Mesodermal cell (in vitro differentiated cells): ENCODE measurements at regions not wholly inside any gene's neighbourhood (a gene's known extent, or its start where the extent isn't known, plus 50 kb on each side); places are given as distances from the start of the nearest gene placed in this dataset.

Experiments
- H3K27ac ChIP-seq: 2 replicates; pipeline ENCODE4 v1.7.0; 2013; ENCODE audit warnings: mild to moderate bottlenecking, low read depth, low read length, moderate library complexity; ENCODE audit not compliant: severe bottlenecking
- H3K36me3 ChIP-seq: 2 replicates; pipeline ENCODE4 v1.7.1; 2013; ENCODE audit warnings: mild to moderate bottlenecking, low read length, moderate library complexity; ENCODE audit not compliant: control insufficient read depth, insufficient read depth
- H3K4me1 ChIP-seq: one replicate; pipeline ENCODE4 v1.7.1; 2013; ENCODE audit warnings: mild to moderate bottlenecking, low read length; ENCODE audit not compliant: insufficient read depth, control insufficient read depth, poor library complexity, severe bottlenecking
- H3K4me3 ChIP-seq: 2 replicates; pipeline ENCODE4 v1.7.0; 2013; ENCODE audit warnings: low read length, control low read depth, mild to moderate bottlenecking; ENCODE audit not compliant: insufficient read depth, poor library complexity, severe bottlenecking; ENCODE audit errors: extremely low read depth
- H3K9me3 ChIP-seq: 2 replicates; pipeline ENCODE4 v1.7.1; 2013; ENCODE audit warnings: mild to moderate bottlenecking, low read length, moderate library complexity; ENCODE audit not compliant: control insufficient read depth
- WGBS, 2 experiments: methylation state at CpG; one replicate each; pipeline ENCODE4 v1.1.5; 2013; ENCODE audit warnings: missing lambda C conversion rate in 2 of 2; ENCODE audit not compliant: insufficient coverage in 2 of 2; 5-methylcytosine and 5-hydroxymethylcytosine counted together

DNA sequence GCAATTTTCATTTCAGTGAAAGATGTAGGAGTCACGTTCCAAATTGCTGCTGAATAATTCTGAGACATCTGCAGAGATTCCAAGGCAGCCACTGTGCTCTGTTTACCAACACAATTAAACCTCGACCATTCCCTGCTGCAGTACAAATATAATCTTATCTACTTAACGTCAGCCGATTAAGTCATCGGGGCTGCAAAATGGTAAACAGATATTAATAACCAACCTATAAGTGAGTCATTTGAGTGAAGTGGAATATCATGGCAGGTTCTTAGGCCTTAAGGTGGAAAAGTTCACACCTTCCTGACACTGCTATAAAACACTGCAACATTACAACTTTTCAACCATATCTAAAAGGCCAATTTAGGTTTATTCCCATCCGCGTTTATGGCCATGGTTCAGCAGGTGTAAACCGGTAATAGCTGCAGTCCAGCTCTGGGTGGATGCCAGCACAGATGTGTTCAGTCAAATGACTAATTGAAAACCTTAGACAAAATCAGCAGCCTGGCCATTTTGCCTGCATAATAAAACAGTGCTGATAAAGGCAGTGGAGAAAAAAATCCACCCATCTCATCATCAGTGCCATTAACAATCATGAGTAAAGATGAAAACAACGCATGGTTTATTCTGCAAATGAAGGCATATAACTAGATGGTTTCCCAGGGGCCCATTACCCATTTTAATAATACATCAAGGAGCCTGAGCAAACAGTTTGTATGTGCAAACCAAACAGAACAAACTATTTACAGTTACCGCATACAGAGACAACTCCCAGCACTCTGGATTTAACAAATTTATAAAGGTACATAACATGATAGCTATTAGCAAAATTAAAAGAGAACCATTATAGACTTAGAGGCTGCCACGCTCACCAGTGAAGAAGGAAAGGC, 202.9 kb upstream of the IRX3 start:
- H3K27ac ChIP-seq, result no peak overlapping the region
- WGBS, 2 experiments, result 82 to 88% methylated on average over 5 of the region's 11 CpGs
- H3K36me3 ChIP-seq, result no peaks in the 10 kb centered on the region
- no peaks in the 10 kb centered on the region for H3K9me3 ChIP-seq
- no peaks in the 10 kb centered on the region for H3K4me1 ChIP-seq
- H3K4me3 ChIP-seq, result no peak overlapping the region

GRCh38 chr16:54488729-54489128, 202.1 kb upstream of the IRX3 start:
- H3K36me3 ChIP-seq, result no peaks in the 10 kb centered on the region
- H3K9me3 ChIP-seq, result no peaks in the 10 kb centered on the region
- H3K4me1 ChIP-seq, result no peaks in the 10 kb centered on the region
- no peak overlapping the region for H3K4me3 ChIP-seq
- 85 to 96% methylated on average over 2 to 3 of the region's 3 CpGs for WGBS, 2 experiments
- H3K27ac ChIP-seq, result no peak overlapping the region

DNA sequence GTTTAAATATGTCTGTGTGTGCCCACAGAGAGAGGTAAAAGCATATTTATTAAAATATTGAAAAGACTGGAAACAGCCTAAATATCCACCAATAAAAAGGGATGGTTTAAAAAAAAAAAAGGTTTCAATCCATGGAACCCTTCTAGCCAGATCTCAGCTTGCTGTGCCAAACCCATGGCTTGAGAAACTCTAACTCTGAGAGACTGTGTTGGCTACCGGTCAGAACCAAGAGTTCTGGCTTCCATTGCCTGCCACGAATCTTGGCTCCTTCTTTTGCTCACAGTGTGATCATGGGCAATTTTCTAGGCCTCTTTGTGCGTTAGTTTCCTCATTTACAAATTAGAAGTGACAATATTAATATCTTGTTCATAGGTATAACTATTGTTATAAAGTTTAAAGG, 201.3 kb upstream of the IRX3 start:
- Histone ChIP-seq H3K4me3 (no peak overlapping the region), H3K4me1 (no peaks in the 10 kb centered on the region), H3K36me3 (no peaks in the 10 kb centered on the region), H3K27ac (no peak overlapping the region), H3K9me3 (no peaks in the 10 kb centered on the region)
- WGBS, 2 experiments, result 75% methylated on average over 2 of the region's 3 CpGs; no CpG with 5 or more reads in 1 of the 2 experiments

- WGBS, 2 experiments, result 80 to 87% methylated on average over 5 to 7 of the region's 9 CpGs
- Histone ChIP-seq H3K36me3 (no peaks in the 10 kb centered on the region), H3K4me1 (no peaks in the 10 kb centered on the region), H3K9me3 (no peaks in the 10 kb centered on the region), H3K27ac (no peak overlapping the region), H3K4me3 (no peak overlapping the region)
Measured at GRCh38 chr16:54484700-54485099, 198.1 kb upstream of the IRX3 start.

DNA sequence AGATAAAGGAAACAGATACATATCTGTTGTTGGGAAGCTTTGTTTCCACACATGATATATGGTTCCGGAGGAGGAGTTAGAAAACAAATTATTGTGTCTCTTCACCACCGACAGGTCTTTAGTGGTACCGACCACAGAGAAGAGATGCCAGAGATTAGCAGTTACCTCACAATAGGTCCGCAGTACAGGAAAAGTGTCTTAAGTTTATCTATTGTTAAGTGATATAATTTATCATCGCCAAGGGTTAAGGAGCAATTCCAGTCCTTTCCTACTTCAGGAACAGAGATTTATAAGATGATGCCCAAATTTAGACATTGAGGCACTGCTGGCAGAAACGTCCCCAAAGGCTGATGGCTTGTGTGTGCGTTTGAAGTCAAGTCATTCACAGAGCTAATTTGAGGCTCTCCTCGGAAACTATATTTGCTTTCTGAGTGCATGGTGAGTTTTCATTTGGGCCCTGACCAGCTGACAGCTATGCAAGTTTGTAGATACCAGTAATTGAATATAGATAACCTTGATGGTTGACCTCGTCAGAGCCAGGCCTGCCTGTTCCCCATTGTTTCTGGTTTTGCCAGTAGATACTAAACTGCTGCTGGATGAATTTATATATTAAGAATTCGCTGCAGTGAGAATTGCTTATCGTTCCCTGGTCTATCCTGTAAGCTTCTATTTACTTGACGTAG, 196.4 kb upstream of the IRX3 start:
- no peak overlapping the region for H3K27ac ChIP-seq
- H3K36me3 ChIP-seq, result no peaks in the 10 kb centered on the region
- no peak overlapping the region for H3K4me3 ChIP-seq
- no peaks in the 10 kb centered on the region for H3K9me3 ChIP-seq
- WGBS, 2 experiments, result 87% methylated on average over 12 of the region's 12 CpGs
- no peaks in the 10 kb centered on the region for H3K4me1 ChIP-seq

- Histone ChIP-seq H3K4me1 (no peaks in the 10 kb centered on the region), H3K4me3 (no peak overlapping the region), H3K9me3 (no peaks in the 10 kb centered on the region), H3K36me3 (no peaks in the 10 kb centered on the region), H3K27ac (no peak overlapping the region)
- WGBS, 2 experiments, result 57 to 87% methylated on average over 1 to 3 of the region's 5 CpGs
Measured at GRCh38 chr16:54480429-54480828, 193.8 kb upstream of the IRX3 start.

- H3K4me1 ChIP-seq, result no peaks in the 10 kb centered on the region
- H3K9me3 ChIP-seq, result no peaks in the 10 kb centered on the region
- no peak overlapping the region for H3K27ac ChIP-seq
- H3K36me3 ChIP-seq, result no peaks in the 10 kb centered on the region
- H3K4me3 ChIP-seq, result no peak overlapping the region
- WGBS, 2 experiments, result no CpG with 5 or more reads among the region's 1 CpG
Measured at GRCh38 chr16:54479546-54479945, 193.0 kb upstream of the IRX3 start.

DNA sequence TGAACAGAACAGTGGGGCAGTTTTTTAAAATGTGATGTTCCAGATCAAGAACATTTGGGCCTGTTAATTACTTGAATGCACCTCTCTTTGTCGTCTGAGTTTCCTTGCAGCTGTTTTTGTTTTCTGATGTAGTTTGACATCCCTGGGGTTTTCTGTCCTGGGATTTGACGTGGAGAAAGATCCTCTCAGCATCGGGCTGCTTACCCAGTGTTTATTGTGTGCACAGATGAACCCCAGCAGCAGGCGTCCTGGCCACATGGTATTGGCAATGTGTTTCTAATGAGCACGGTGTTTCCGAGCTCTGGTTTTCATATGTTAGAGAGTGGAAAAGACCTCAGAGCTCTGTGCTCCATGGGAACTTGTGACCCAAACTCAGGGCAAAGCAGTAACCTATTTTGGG, 191.1 kb upstream of the IRX3 start:
- no peaks in the 10 kb centered on the region for H3K9me3 ChIP-seq
- H3K27ac ChIP-seq, result no peak overlapping the region
- H3K36me3 ChIP-seq, result no peaks in the 10 kb centered on the region
- no peak overlapping the region for H3K4me3 ChIP-seq
- H3K4me1 ChIP-seq, result no peaks in the 10 kb centered on the region
- WGBS, 2 experiments, result 87 to 89% methylated on average over 4 to 6 of the region's 6 CpGs

DNA sequence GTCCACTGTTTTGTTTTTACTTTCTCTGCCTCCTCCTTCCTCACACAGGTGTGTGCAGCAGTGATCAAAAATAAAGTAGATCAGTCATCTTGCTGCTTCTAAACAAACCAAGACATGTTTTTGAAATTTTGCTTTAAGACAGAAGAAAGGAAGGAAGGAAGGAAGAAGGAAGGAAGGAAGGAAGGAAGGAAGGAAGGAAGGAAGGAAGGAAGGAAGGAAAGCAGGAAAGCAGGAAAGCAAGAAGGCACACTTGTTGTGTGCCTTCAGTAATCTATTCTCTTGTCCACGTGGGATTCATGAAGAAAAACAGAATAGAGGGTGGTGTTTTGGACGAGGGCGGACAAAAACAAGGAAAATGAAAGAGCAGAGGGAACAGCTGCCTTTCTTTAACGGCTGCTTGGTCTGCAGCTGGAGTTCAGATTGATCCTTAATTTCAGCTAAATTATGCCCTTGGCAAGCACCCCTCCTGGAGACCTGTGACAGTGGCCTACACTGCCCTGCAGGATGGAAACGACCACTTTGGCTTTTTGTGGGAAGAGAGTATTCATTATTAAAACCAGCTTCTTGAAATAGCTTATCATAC, 188.5 kb upstream of the IRX3 start:
- 84 to 91% methylated on average over 4 of the region's 5 CpGs for WGBS, 2 experiments
- Histone ChIP-seq H3K4me1 (no peaks in the 10 kb centered on the region), H3K27ac (no peak overlapping the region), H3K4me3 (no peak overlapping the region), H3K9me3 (no peaks in the 10 kb centered on the region), H3K36me3 (no peaks in the 10 kb centered on the region)

GRCh38 chr16:54473226-54473993, 186.8 kb upstream of the IRX3 start:
- H3K36me3 ChIP-seq, result no peaks in the 10 kb centered on the region
- H3K4me1 ChIP-seq, result no peaks in the 10 kb centered on the region
- no peak overlapping the region for H3K4me3 ChIP-seq
- WGBS, 2 experiments, result 83 to 97% methylated on average over 6 to 7 of the region's 8 CpGs
- no peaks in the 10 kb centered on the region for H3K9me3 ChIP-seq
- H3K27ac ChIP-seq, result no peak overlapping the region
